GM12892 (cell line): ENCODE measurements at regions not wholly inside any gene's neighbourhood (a gene's known extent, or its start where the extent isn't known, plus 50 kb on each side); places are given as distances from the start of the nearest gene placed in this dataset.

Experiments
- DNase-seq: peaks from one replicate; pipeline ENCODE4 v3.0.0; 2011; ENCODE audit not compliant: insufficient read length
- FAIRE-seq: peaks from 2 replicates; lab custom pipeline; 2011; peaks lifted over from hg19 to GRCh38; lab: Jason Lieb, UNC
- POLR2A ChIP-seq: IDR thresholded peaks from 2 replicates; pipeline ENCODE4 v1.6.1; 2011; ENCODE audit warnings: low read depth, low read length, control low read depth
- POLR2AphosphoS5 ChIP-seq: IDR thresholded peaks from 2 replicates; pipeline ENCODE4 v1.6.1; 2011; ENCODE audit warnings: low read depth, low read length, control low read depth
- TAF1 ChIP-seq: IDR thresholded peaks from 2 replicates; pipeline ENCODE4 v1.6.1; 2011; ENCODE audit warnings: low read depth, mild to moderate bottlenecking, control low read depth, low read length, borderline replicate concordance

DNA sequence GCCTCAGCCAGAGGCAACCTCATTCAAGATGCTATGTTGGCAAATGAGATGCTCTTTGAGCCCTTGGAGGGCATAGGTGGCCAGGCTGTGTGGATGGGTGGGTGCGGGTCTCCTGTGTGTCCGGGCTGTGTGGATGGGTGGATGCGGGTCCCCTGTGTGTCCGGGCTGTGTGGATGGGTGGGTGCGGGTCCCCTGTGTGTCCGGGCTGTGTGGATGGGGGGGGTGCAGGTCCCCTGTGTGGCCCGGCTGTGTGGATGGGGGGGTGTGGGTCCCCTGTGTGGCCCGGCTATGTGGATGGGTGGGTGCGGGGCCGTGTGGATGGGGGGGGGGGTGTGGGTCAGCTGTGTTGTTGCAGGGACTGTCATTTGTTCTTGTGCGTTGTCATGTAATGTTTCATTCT, 136.6 kb upstream of the COL5A1 start:
- TF ChIP-seq POLR2AphosphoS5 (no peak), TAF1 (no peak), POLR2A (no peak)
- FAIRE-seq: no peak

GRCh38 chr9:134509281-134509680, 132.3 kb upstream of the COL5A1 start:
- TF ChIP-seq TAF1 (no peak), POLR2AphosphoS5 (no peak), POLR2A (no peak)
- DNase-seq: no peak

More for the DNA sequence above, 136.6 kb upstream of the COL5A1 start:
- DNase-seq: no peak

DNA sequence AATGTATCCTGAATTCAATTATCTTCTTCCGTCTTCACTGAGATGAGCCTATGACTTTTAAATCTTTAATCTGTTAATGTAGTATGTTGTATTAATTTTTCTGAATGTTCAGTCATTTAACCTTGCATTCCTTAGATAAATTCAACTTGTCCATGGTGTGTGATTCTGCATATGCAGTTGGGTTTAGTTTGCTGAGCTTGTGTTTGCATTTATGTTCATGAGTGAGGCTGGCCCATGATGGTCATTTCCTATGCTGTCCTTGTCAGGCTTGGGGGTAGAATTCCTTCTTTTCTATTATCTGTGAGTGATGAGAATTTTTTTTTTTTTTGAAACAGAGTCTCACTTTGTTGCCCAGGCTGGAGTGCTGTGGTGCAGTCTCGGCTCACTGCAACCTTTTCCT, 131.8 kb upstream of the COL5A1 start:
- no peak for TF ChIP-seq POLR2AphosphoS5
- no peak for TF ChIP-seq TAF1
- no peak for TF ChIP-seq POLR2A
- FAIRE-seq: no peak
- no peak for DNase-seq

More at GRCh38 chr9:134509281-134509680, 132.3 kb upstream of the COL5A1 start:
- FAIRE-seq: no peak

GRCh38 chr9:134514503-134514902, 127.1 kb upstream of the COL5A1 start:
- no peak for FAIRE-seq
- no peak for TF ChIP-seq POLR2A
- TF ChIP-seq POLR2AphosphoS5: no peak
- no peak for TF ChIP-seq TAF1
- no peak for DNase-seq

DNA sequence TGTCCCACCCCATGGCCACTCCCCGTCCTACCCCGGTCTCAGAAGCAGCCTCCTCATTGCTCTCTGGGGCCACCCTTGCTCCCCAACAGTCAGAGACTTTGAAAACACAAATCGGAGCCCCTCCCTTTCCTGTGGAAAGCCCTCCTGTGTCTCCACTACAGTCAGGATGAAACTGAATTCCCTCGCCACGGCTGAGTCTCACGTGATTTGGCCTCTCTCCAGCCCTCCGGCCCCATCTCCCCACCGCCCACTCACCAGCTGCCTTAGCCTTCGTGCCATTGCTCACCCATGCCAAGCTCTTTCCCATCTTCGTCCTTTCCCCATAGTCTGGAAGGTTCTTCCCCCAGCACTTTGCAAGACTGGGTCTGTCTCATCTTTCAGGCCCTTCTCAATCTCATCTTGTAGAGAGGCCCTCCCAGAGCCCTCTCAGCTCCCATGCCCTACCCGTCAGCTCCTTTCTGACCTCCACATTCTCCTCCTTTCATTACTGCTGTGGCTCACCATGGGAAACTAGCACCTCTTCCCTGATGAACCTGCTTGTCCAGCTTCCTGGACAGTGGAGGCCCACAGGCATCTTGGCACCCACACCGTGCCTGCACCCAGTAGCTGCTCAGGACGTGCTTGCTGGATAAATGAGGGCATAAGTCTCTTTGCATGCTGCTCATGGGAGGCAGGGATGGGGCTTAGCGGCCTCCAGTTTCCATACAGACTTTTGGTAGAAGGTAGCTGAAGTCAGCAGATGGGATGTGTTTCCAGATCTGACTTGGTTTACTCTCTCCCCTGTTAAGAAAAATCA, 126.4 kb upstream of the COL5A1 start:
- no peak for FAIRE-seq
- DNase-seq: no peak
- TF ChIP-seq POLR2AphosphoS5 (no peak), TAF1 (no peak), POLR2A (no peak)

GRCh38 chr9:134516464-134516863, 125.1 kb upstream of the COL5A1 start:
- TF ChIP-seq POLR2AphosphoS5: no peak
- TF ChIP-seq POLR2A: no peak
- DNase-seq (no peak), FAIRE-seq (no peak)

DNA sequence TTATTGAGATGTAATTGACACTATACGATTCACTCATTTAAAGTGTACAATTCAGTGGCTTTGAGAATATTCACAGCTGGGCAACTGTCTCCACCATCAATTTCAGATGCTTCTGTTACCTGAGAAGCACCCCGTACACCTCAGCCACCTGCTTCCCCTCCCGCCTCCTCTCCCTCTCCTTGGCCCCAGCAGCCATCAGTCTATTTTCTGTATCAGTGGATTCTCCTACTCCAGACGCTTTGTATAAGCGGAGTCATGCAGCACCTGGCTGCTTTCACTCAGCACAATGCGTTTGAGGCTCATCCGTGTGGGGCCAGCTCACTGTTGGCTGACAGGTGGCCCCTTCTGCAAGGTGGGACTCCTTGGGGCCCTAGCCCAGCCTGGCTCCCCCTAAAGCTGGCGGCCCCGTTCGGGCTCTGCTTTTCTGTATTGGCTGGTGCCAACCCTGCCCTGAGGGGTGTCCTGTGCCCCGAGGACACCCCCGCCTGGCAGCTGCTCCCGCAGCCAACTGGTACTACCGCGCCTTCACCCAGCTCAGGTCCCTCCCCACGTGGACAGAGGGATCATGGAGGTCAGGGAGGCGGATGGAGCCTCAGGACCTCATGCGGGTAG, 124.4 kb upstream of the COL5A1 start:
- FAIRE-seq: no peak
- DNase-seq: no peak
- TF ChIP-seq POLR2A (no peak), POLR2AphosphoS5 (no peak)

DNA sequence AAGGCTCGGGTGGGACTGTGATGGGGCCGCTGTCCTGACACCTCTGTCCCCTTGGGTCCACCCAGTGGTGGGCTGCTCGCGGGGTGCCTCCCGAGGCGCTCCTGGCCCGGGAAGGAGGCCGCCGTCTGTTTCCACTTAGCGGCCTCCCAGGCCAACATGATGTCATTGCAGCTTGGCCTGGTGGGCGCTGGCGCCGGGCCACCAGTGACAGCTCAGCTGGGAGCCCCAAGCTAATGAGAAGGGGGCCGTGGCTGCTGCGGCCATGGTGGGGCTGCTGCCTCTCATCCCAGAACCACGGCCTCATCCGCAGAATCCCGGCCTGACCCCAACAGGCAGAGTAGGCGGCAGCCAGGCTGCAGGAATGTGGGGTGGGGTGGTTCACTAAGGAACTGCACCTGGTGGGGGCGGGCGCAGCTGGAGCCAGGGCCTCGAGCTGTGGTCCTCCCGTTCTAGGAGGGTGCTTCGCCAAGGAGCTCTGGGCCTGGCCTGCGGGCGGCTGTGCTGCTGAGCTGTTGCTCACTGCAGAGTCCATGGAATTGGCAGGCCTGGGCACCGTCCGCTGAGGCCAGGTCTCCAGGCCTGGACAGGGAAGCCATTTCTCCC, 123.5 kb upstream of the COL5A1 start:
- DNase-seq (no peak), FAIRE-seq (no peak)
- TF ChIP-seq POLR2A (no peak), POLR2AphosphoS5 (no peak), TAF1 (no peak)

GRCh38 chr9:134519375-134520070, 122.1 kb upstream of the COL5A1 start:
- DNase-seq: no peak
- no peak for FAIRE-seq
- TF ChIP-seq TAF1: no peak
- TF ChIP-seq POLR2A: no peak
- no peak for TF ChIP-seq POLR2AphosphoS5

GRCh38 chr9:134521817-134522501, 119.6 kb upstream of the COL5A1 start:
- no peak for TF ChIP-seq TAF1
- no peak for TF ChIP-seq POLR2A
- TF ChIP-seq POLR2AphosphoS5: no peak
- no peak for FAIRE-seq
- no peak for DNase-seq

DNA sequence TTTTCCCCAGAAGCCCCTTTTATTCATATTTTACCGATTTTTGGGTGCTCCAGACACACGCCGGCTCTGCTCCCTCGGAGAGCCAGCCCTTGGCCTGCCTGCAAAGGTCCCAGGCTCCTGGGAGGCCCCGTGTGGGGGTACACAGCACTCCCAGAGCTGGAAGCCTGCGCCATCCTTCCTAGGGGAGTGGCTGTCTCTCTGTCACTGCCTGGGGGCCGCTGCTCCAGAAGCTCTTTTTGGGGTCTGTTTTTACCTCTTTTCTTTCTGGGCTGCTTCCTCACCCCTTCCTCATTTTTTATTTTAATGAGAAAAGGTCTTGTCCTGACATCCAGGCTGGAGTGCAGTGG, 119.1 kb upstream of the COL5A1 start:
- no peak for DNase-seq
- FAIRE-seq: no peak
- TF ChIP-seq TAF1 (no peak), POLR2A (no peak), POLR2AphosphoS5 (no peak)
